ENCODE measurements at regions not wholly inside any gene's neighbourhood (a gene's known extent, or its start where the extent isn't known, plus 50 kb on each side); places are given as distances from the start of the nearest gene placed in this dataset.

DNA sequence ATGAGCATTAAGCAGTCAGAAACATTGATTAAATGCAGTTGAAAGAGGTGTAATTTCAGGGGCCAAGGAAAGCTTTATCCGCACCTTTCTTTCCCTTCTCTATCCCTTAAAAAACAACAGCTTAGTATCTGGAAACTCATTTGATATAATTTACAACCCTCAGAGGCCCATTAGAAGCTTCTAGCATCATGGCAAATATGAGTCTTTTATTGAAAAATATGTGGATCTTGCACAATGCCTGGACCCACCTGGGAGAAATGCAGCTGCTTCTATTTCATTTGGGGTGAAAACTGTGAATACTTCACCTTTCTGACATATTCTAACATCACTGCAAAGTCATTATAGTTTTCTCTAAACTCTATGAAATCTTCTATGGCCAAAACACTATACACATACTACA is 492.2 kb upstream of the PSMD7 start:
- Histone ChIP-seq H3K4me2 (no peak overlapping the region), H3K4me3 (no peak overlapping the region), H3K27me3 (ENCODE audit: insufficient read depth) (no peaks in the 10 kb centered on the region), H3K27ac (ENCODE audit: low read depth) (no peak overlapping the region), H3K4me1 (ENCODE audit: insufficient read depth) (no peaks in the 10 kb centered on the region), H2AFZ (no peak overlapping the region), H3K79me2 (replicated peaks; ENCODE audit: insufficient read depth) (no peaks in the 10 kb centered on the region), H3F3A (replicated peaks; ENCODE audit: low read depth) (no peaks in the 10 kb centered on the region), H3K9me2 (ENCODE audit: insufficient read depth) (no peaks in the 10 kb centered on the region), H4K20me1 (replicated peaks; ENCODE audit: insufficient read depth) (no peaks in the 10 kb centered on the region), H3K36me3 (ENCODE audit: insufficient read depth) (no peaks in the 10 kb centered on the region)
- DNase-seq (ENCODE audit: low spot score): no peak
- no peak for TF ChIP-seq CREB1 (CRISPR knock-in tag; IDR thresholded peaks at IDR 0.05; ENCODE audit: low read depth)
- TF ChIP-seq ZNF114 (CRISPR knock-in tag; IDR thresholded peaks at IDR 0.05): no peak
- TF ChIP-seq REST (IDR thresholded peaks at IDR 0.05; ENCODE audit: unreplicated experiment): no peak
- no peak for TF ChIP-seq POLR2AphosphoS5 (IDR thresholded peaks at IDR 0.05; ENCODE audit: low read depth)
- no peak for TF ChIP-seq STAT1 (IDR thresholded peaks at IDR 0.05; ENCODE audit: unreplicated experiment)
- TF ChIP-seq JUNB (IDR thresholded peaks at IDR 0.05; ENCODE audit: unreplicated experiment): no peak
- no peak for TF ChIP-seq NANOG (IDR thresholded peaks at IDR 0.05; ENCODE audit: borderline replicate concordance)
- no peak for TF ChIP-seq ZNF462 (CRISPR knock-in tag; IDR thresholded peaks at IDR 0.05)
- no peak for TF ChIP-seq ETS1 (IDR thresholded peaks at IDR 0.05)
- no peak for TF ChIP-seq ZNF331 (CRISPR knock-in tag; IDR thresholded peaks at IDR 0.05; ENCODE audit: low read depth)
- TF ChIP-seq, protein P1, sequence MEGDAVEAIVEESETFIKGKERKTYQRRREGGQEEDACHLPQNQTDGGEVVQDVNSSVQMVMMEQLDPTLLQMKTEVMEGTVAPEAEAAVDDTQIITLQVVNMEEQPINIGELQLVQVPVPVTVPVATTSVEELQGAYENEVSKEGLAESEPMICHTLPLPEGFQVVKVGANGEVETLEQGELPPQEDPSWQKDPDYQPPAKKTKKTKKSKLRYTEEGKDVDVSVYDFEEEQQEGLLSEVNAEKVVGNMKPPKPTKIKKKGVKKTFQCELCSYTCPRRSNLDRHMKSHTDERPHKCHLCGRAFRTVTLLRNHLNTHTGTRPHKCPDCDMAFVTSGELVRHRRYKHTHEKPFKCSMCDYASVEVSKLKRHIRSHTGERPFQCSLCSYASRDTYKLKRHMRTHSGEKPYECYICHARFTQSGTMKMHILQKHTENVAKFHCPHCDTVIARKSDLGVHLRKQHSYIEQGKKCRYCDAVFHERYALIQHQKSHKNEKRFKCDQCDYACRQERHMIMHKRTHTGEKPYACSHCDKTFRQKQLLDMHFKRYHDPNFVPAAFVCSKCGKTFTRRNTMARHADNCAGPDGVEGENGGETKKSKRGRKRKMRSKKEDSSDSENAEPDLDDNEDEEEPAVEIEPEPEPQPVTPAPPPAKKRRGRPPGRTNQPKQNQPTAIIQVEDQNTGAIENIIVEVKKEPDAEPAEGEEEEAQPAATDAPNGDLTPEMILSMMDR (conservative IDR thresholded peaks at IDR 0.05; ENCODE audit: low read depth in 2 of 2): no peak
- no peak for TF ChIP-seq EZH2 (IDR thresholded peaks at IDR 0.05; ENCODE audit: low read depth, unreplicated experiment)
- no peak for TF ChIP-seq EZH2phosphoT487 (IDR thresholded peaks at IDR 0.05; ENCODE audit: unreplicated experiment)
- Mint-ChIP-seq H3K4me3 (no peak overlapping the region), H3K36me3 (ENCODE audit: low read depth) (no peaks in the 10 kb centered on the region), H3K9me3 (no peaks in the 10 kb centered on the region), H3K4me1 (0 out of 3 replicates have a peak, but pooled peaks cover 4% of the 10 kb centered on the region), H3K27ac (no peak overlapping the region), H3K27me3 (ENCODE audit: insufficient read depth, low read depth, poor library complexity) (peaks cover 2% of the 10 kb centered on the region)
- ATAC-seq: no peak
